Stimulated activated CD4-positive, alpha-beta T cell treated with anti-CD3 and anti-CD28 coated beads, Interleukin-4, amount 100 ng/mL, for 1 hour (primary cell): ENCODE measurements at regions not wholly inside any gene's neighbourhood (a gene's known extent, or its start where the extent isn't known, plus 50 kb on each side); places are given as distances from the start of the nearest gene placed in this dataset.

ENCODE experiments used
- DNase-seq: peaks from one replicate; pipeline ENCODE4 v3.0.0-alpha.2; 2020

DNA sequence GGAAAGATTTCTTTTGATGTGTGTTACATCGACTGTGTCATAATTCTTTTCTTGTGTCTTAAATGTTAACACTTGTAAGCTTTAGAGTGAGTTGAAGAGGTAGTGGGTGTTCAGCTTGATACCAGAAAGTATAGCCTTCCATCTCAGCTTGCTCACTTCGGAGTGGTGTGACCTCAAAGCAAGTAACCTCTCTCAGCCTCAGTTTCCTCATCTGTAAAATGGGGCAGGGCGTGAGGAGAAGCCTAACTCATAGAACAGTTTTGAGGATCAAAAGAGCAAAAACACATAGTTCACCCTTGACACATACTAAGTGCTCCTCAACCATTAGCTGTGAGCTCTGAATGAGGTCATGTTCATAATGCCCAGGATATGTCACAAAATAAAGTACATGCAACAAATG lies 434.8 kb upstream of the PROK2 start:
- no peak for DNase-seq

DNA sequence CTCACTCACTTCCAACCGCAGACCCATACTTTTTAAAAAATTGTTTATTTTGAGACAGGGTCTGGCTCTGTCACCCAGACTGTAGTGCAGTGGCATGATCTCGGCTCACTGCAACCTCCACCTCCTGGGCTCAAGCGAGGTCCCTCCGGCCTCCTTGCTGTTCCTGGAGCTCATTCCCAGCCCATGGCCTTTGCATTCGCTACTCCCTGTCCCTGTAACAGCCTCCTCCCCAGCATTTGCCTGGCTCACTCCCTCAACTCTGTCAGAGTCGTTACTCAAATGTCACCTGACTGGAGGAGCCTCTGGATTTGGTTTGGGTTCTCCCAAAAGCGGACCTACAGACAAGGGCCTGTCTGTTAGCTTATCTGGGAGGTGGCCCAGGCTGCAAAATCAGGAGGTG lies 432.6 kb upstream of the PROK2 start:
- no peak for DNase-seq

DNA sequence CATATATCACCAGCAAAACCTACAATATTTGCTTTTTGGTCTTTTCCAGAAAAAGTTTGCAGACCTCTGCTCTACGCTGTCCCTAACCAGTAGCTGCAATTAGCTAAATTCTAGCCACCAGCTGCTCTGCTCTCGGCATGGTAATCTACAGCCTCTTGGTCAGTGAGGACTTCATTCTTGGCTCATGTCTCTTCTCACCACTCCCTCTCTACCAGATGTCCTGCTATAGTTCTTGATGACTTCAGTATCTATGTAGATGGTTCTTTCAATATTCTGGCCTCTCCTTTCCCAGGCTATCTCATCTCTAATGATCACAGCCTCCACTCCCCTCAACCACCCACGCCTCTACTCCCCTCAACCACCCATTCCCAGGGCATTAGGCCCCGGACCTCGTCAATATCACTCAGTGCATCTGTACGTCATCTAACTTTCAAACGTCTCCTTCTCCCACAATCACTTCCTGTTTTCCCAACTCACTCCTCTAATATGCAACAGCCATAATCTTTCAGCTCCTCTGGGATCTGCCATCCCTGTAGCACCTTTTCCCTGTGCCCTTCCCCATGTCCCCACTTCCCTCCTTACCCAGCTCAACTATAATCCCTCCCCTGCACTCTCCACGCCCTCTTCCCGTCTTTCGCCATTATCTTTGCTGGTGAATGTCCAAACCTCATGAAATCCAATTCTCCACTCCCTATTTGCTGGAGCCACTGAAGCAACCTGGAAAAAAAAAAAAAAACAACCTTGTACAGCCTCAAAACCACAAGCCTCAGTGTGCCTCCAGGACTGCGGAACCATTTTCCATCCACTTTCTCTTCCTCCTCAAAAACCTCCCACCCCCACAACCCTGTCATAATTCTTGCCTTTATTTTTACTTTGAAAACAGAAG lies 429.4 kb upstream of the PROK2 start:
- DNase-seq = no peak

DNA sequence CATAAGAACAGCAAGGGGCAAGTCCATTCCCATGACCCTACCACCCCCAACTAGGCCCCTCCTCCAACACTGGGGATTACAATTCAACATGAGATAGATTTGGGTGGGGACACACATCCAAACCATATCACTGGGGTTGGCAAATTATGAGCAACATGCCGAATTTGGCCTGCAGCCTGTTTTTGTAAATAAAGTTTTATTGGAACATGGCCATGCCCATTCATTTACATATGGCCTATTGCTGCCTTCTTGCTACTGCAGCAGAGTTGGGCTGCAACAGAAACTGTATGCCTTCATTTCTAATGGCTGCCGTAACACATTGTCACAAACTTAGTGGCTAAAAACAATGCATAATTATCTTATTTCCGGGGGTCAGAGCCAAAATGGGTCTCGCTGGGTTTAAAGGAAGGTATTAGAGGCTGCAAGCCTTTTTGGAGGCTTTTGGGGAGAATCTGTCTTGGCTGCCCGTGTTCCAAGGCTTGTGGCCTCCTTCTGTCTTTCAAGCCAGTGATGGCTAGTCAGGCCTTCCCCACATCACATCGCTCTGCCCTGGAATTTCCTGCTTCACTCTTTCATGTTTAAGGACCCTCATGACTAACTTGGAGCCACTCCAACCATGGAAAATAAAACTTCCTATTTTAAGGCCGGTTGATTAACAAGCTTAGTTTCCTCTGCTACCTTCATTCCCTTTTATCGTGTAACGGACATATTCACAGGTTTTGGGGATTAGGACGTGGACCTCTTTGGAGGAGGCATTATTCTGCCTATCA lies 428.5 kb upstream of the PROK2 start:
- DNase-seq = no peak

DNA sequence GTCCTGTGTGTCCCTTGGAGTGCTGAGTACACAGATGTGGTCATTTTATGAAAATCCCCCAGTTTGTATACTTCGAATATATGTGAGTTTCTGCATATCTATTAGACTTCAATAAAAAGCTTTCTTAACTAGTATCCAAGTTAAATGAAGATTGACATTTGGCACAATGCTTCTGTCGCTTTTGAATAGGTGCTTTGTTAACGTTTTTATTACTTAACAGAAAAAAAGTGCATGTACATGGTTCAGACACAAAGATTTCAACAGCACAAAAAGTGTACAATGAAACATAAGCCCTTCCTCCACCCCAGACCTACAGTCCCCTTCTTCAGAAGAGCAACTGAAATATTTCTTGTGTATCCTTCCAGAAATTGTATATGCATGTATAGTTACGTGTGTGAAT lies 427.4 kb upstream of the PROK2 start:
- no peak for DNase-seq

DNA sequence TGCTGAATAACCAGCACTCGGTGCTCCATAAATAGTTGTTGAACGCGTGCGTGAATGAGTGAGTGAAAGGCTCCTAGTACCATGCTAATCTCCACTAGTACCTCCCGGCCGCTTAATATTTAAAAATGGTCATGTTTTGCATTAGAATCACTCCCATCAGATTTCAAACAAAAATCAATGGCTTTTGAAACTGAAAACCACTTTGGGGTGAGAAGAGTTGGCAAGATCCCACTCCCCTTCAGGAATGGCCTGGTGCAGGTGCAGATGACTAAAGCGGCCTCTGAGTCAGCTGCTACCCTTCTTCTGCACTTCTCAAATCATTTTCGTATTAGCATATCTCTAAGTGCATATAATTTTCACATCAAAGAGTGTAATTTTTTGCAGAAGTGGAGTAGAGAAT lies 425.3 kb upstream of the PROK2 start:
- DNase-seq = no peak

DNA sequence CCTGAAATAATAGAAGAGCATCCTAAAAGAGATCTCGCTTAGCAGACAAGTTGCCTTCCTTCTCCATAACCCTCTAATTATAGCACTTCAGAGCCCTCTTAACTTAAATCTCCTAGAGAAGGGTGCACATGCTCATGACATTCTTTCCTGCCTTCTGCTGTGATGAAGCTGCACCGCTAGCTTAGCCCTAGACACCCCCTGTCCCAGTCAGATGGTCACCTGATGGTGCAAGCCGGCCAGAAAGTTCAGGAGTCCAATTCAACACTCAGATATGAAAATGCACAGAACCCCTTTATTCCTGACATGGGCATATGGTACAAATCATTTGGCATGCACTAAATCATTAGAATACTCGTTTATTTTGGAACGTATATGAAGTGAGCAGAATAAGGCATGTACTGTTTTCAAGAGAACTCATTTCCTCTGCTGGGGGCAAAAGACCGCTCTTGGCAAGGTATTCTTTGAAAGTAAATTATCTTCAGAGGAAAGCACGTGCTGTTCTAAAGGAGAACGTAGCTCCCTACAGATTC lies 420.4 kb upstream of the PROK2 start:
- no peak for DNase-seq

DNA sequence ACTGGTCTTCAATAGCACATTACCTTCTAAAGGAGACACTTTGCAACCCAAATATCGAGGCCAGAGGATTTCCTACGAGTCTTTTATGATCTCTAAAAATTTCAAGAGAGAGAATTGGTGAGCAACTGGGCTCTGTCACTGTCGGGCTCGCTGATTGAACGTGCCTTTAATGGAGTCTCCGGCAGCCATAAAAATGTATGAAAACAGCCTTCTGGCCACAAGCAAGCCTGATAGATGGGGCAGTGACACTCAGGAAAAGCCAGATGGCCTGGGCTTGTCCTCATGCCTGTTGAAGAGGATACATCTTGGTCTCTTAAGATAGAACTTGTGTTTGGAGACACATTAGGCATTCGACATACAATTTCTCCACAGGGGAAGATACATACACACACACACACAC lies 419.5 kb upstream of the PROK2 start:
- DNase-seq = no peak

DNA sequence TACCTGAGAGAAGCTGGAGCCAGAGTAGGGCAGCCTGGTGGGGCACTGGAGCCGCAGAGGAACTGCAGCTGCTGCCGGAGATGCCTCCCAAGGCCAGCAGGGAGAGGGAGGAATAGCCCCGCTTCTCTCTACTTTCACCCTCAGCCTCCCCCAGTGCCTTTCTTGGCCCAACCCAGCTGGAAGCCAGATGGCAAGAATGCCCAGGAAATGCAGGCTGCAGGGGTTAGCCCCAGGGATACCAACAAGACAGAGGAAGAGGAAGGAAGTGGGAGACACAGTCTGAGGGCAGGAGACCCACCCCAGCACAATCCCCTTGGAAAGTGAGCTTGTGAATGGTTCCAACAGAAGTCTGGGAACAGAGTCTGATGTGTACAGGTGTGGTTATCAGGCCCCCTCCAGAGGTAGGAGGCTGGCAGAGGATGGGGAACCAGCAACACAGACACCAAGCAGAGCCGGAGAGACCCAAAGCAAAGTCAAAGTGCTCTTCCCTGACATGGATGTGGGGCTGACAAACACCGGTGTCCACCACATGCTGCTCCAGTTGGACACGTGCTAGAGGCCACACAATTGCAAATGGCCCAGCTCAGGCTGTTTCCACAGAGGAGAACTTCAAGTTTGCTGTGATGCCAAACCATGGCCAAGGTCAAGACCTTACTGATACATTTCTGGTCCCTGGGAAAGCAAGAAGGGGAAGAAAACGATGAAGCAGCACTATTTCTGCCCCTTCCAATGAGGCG lies 418.8 kb upstream of the PROK2 start:
- DNase-seq = no peak

DNA sequence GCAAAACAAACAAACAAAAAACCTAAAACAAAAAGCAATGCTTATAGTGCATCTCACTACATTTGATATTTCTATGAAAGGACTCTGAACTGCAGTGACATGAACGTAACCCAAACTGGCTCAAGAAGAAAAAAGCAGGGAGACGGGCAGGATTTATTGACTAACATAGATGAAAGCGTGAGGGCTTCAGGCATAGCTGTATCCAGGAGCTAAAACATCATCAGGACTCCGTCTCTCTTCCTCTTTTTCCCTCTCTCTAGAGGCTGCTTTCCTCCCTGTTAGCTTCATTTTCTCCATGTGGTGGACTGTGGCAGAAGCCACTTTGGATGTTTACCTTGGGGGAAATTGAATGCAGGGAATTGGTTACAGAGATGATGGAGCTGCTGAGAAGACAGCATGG lies 418.2 kb upstream of the PROK2 start:
- no peak for DNase-seq

DNA sequence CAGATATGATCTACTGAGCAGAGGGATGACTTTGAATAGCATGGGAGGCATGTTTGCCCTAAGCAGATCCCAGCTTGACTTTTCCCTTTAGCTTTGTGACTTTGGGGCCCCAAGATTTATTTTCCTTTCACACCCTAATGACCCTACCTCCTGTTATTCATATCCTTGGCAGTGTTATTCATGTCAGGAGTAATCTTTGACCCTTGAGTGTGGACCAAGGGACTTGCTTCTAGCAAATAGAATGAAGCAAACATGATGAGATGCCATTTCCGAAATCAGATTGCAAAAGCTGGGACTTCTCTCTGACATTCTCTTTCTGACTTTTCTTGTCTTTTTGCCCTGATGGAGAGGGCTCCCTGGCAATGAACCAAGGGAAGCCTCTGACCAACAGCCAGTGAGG lies 415.4 kb upstream of the PROK2 start:
- no peak for DNase-seq

DNA sequence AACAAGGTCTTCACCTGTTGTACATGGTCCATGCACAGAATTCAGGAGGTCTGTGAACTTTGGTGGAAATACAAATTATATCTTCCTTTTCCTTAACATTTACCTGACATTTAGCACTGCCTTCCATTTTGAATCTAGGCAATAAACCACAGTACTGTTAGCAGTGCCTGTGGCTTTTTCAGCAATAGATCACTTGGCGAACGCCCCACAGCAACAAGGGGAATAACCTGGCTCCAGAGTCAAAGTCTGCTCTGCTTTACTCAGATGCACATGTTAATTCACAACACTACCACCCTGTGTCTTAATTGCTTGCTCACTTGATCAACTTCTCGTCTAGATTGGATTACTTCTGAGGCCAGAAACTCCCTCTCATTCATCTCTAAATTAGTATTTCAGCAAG lies 414.6 kb upstream of the PROK2 start:
- DNase-seq = no peak

DNA sequence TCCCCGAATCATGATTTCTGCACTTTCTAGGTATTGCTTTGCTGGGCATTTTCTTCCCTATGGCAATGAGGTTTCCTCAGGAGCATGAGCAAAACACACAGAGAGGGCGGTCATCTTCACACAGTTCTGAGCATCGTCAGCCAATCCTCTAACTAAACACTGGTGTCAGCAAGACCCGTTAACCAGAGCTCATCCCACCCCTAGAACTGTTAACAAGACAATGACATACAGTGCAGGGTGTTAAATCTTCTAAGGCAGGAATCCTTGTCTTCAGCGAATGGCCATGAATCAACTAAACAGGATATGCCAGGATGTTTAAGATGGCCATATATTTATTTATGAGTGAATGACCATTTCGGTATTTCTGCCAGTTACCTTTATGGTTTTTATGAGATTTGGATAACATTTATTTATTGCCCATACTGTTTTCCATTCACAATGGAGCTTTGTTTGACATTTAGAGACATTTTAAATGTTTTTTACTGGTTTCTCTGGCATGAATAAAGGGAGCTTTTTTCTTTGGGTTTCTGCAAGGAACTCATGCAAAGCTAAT lies 411.5 kb upstream of the PROK2 start:
- no peak for DNase-seq

DNA sequence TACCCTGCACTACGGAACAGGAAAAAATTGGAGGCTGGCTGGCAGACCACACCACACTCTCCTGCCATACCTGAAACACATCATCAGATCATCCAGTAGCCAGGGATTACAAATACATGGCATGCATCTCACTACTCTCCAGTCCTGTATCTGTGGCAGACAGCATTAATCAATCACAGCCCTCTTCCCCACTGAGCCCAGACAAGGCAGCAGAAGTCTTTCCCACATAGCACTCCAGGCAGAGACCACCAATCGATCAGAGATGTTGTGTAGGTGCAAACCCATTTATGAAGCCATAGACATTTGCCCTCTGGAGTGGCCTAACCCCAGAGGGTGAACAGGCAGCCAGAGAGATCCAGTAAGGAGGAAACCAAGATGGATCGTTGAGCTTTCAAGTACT lies 410.9 kb upstream of the PROK2 start:
- no peak for DNase-seq

DNA sequence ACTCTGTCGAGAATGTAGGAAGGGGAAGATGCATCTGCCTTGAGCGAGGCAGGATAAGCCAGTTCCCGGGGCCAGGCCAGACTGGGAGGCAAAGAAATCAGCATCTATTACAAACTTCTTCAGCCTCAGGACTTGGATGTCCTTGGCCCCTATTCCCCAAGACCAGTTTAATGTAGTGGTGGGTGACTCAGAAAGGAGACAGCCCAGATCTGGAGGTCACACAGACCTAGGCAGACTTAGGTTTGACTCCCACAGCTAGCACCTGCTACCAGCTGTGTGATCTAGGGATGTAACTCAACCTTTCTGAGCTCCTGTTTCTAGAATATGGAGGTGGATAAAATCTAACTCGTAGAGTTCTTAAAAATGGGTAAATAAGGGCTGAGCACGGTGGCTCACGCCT lies 409.5 kb upstream of the PROK2 start:
- no peak for DNase-seq

DNA sequence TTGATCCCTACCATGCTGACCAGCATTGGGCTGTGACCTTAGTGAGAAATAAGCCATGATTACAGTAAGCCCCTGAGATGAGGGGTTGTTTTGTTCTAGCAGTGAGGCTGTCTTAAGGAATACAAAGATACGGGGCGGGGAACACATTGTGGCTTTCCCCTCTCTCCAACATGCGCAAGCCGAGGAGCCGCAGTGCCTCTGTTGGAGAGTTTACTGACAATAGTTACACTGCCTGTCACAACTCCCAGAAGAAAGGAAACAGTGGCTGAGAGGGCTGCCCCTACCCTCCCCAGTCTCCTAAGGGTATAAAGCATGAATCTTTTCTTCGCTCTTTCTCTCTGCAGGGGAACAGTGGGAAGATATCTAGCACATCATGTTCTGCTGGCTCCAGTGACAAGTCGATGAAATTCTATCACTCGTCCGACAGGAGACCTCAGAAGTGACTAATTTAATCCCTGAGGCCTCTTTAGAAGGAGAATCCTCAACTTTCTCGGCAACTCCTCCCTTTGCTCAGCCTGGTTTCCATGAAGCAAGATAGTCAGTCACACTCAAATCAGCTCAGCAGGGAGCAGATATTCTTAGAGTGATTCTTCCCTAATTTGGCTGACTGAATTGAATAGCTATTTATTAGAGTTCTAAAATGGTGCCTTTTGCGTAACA lies 409.0 kb upstream of the PROK2 start:
- DNase-seq = no peak

DNA sequence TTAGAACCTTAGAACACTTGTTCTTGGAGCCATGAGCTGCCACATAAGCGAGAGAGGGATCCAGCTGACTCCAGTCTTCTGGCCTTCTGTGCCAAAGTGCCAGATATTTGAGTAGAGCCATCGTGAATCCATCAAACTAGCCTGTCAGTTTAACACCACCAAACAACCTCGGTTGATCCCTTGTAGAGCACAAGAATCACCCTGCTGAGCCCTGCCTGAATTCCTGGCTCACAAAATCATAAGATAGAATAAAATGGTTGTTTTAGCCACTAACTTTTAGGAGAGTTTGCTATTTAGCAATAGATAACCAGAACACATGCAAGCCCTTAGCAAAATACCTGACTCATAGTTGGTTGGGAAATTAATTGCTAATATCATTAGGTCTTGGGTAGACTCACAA lies 407.6 kb upstream of the PROK2 start:
- DNase-seq = no peak

DNA sequence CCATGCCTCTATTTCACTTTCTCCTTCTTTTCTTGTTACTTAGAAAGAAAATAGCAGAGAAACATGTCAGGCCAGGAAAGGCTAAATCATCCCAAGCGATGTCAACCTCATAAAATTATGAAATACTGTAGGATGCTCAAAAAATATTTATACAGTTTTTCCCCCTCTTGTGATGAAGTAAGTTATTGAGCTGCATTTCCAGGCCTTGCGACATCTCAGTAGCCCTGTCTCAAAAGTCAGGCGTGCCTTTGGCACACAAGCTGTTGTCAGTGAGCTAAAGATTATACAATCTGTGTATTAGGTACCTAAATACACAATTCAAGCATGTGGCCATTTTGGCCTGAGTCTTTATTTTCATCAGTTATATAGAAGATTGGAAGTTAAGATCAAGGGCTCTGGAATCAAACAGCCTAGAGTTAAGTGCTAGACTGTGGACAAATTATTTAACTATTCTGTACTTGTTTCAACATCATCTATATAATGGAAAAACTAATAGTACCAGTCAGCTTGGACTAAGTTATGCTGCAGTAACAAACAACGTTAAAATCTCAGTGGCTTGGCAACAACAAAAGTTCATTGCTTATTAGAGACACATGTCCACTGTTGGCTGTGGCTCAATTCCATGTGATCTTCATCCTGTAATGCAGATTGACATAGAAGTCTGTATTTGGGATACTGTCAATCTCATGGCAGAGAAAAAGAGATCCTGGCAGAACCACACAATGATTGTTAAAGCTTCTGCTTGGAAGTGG lies 406.4 kb upstream of the PROK2 start:
- no peak for DNase-seq

DNA sequence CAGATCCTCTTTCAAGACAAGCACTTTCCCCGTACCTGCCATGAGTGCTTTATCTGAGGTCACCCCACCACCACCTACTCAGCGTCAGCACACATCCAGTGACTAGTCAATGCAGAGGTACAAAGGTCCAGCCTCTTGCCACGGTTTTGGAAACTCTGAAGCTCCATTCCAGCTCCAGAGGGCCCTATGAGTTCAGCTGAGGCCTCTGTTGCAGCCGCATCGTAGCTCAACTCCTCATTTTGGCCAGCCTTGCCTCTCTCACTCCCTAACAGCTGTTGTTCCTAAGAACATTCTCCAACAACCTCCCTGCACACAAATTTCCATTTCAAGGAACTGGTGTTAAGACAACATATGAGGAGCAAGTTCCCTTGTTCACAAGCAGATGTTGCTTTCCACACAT lies 405.1 kb upstream of the PROK2 start:
- DNase-seq = no peak

DNA sequence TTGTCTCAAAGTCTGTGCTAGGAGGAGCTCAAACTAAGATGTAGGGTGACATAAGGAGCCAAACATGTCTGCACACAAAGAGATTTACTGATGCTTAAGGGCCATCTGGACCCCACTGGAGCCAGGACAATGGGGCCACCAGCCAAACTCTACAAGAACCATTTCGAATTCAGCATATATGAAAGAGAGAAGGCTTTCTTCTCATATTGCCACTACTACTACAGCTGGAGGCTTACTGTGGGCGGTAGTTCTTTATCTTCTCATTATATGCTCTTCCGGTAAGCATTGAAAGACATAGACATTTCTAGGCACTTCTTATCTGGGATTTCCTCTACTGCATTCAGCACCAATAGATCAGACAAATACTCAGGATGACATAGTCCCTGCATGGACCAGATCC lies 404.4 kb upstream of the PROK2 start:
- no peak for DNase-seq

DNA sequence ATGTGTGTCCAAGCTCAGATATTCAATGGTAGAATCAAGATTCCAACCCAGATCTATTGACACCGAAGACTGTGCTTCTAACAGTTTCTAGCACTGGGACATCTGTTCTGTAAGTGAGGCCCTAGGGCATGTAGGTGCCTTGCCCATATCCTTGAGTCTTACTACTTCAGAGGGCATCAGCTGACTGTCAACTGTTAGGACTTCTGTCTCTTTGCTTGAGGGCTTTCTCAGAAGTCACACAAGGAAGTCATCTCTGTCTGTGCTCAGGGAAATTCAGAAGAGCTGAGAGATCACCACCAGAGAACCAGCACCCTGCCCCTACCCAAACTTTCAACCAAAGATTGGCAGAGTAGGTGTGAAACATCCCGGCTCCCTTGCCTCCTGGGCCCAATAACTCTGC lies 403.6 kb upstream of the PROK2 start:
- DNase-seq = no peak

DNA sequence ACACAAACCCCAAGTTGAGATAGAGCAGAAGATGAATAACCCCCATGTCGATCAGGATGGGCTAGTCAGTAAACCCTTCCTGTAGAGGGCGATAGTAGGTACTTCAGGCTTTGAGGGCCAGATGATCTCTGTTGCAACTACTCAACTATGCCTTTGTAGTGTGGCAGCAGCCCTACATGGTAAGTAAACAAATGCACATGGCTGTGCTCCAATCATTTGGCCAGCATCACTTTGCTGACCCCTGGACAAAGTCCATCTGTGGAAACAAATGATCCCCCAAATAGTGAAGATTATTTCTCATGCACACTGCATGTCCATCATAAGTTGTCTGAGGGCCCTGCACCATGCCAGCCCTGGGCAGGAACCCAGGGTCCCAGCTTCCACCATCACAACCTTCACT lies 402.2 kb upstream of the PROK2 start:
- DNase-seq = no peak
